OCI-M1 (cell line): ENCODE measurements at regions not wholly inside any gene's neighbourhood (a gene's known extent, or its start where the extent isn't known, plus 50 kb on each side); places are given as distances from the start of the nearest gene placed in this dataset.

ENCODE experiments used
- DNase-seq: peaks from one replicate; lab custom pipeline; 2025; lab: John Stamatoyannopoulos, UW

- DNase-seq = no peak
Measured at GRCh38 chr6:167774881-167775280, 51.8 kb upstream of the AFDN start.

GRCh38 chr6:167776906-167777627 is 49.6 kb upstream of the AFDN start:
- no peak for DNase-seq
